H1 (cell line): ENCODE measurements at regions not wholly inside any gene's neighbourhood (a gene's known extent, or its start where the extent isn't known, plus 50 kb on each side); places are given as distances from the start of the nearest gene placed in this dataset.

ENCODE experiments used
- CTCF ChIA-PET: fragments of 300-600 bp; sonication (Branson Sonifier 250); formaldehyde crosslinking; loops from one replicate; lab custom pipeline; 2021; ENCODE audit not compliant: partially characterized antibody; lab: Charles Lee
- POLR2A ChIA-PET: fragments of 300-600 bp; sonication (Branson Sonifier 250); formaldehyde crosslinking; loops from one replicate; lab custom pipeline; 2021; ENCODE audit warnings: inconsistent platforms; ENCODE audit not compliant: partially characterized antibody; lab: Charles Lee
- DNase-seq, 2 experiments: peaks; one replicate each; pipeline versions ENCODE4 v3.0.0 to v3.0.0-alpha.2; 2010 to 2022; ENCODE audit warnings: low spot score in 2 of 2, low read depth in 1 of 2, mixed read lengths in 1 of 2
- FAIRE-seq: peaks from 2 replicates; lab custom pipeline; 2011; peaks lifted over from hg19 to GRCh38; lab: Jason Lieb, UNC
- H2AFZ ChIP-seq: 2 replicates; pipeline ENCODE4 v1.8.1; 2012; ENCODE audit warnings: low read length, inconsistent platforms
- H2AK5ac ChIP-seq: 2 replicates; pipeline ENCODE4 v1.6.1; 2013; ENCODE audit warnings: low read depth, low read length
- H2BK120ac ChIP-seq: replicated peaks from 2 replicates; pipeline ENCODE3; 2013; ENCODE audit warnings: low read depth, low read length, inconsistent platforms
- H2BK12ac ChIP-seq: 2 replicates; pipeline ENCODE4 v1.6.1; 2013; ENCODE audit warnings: low read depth, low read length
- H2BK15ac ChIP-seq: 2 replicates; pipeline ENCODE4 v1.6.1; 2013; ENCODE audit warnings: low read length
- H2BK20ac ChIP-seq: 2 replicates; pipeline ENCODE4 v1.6.1; 2013; ENCODE audit warnings: low read length
- H2BK5ac ChIP-seq: 2 replicates; pipeline ENCODE4 v1.6.1; 2013; ENCODE audit warnings: low read depth, low read length
- H3K14ac ChIP-seq: 2 replicates; pipeline ENCODE4 v1.6.1; 2013; ENCODE audit warnings: inconsistent platforms; ENCODE audit not compliant: insufficient read length
- H3K18ac ChIP-seq: 2 replicates; pipeline ENCODE4 v1.6.1; 2013; ENCODE audit warnings: low read length; ENCODE audit errors: extremely low read depth
- H3K23ac ChIP-seq: 2 replicates; pipeline ENCODE4 v1.6.1; 2013; ENCODE audit warnings: inconsistent platforms; ENCODE audit not compliant: insufficient read length
- H3K23me2 ChIP-seq: 2 replicates; pipeline ENCODE4 v1.6.1; 2013; ENCODE audit warnings: low read depth, low read length
- H3K27ac ChIP-seq: 2 replicates; pipeline ENCODE4 v1.6.1; 2011; ENCODE audit warnings: low read depth, low read length, inconsistent platforms
- H3K27me3 ChIP-seq, 4 experiments: replicated peaks in 1 of 4; 1 replicate in 1 of 4; 2 replicates in 3 of 4; pipeline versions ENCODE4 v1.6.1 to v1.8.1; 2011 to 2013; ENCODE audit warnings: low read length in 3 of 4, mild to moderate bottlenecking in 3 of 4, inconsistent platforms in 2 of 4, mixed read lengths in 2 of 4, moderate library complexity in 1 of 4; ENCODE audit not compliant: control insufficient read depth in 3 of 4, insufficient read depth in 3 of 4; ENCODE audit errors: extremely low read depth in 1 of 4
- H3K36me3 ChIP-seq, 4 experiments: 2 replicates each; pipeline versions ENCODE4 v1.6.1 to v1.8.1; 2011 to 2013; ENCODE audit warnings: mild to moderate bottlenecking in 4 of 4, low read length in 3 of 4, moderate library complexity in 2 of 4, control low read depth in 1 of 4, inconsistent platforms in 1 of 4; ENCODE audit not compliant: insufficient read depth in 4 of 4, control insufficient read depth in 2 of 4
- H3K4ac ChIP-seq: replicated peaks from 2 replicates; pipeline ENCODE3; 2013; ENCODE audit warnings: low read length, low read depth, mixed read lengths, inconsistent platforms; ENCODE audit not compliant: insufficient read length
- H3K4me1 ChIP-seq, 4 experiments: replicated peaks in 1 of 4; 1 replicate in 1 of 4; 2 replicates in 3 of 4; pipeline versions ENCODE4 v1.6.1 to v1.8.1; 2011 to 2013; ENCODE audit warnings: low read length in 3 of 4, inconsistent platforms in 2 of 4, mixed read lengths in 1 of 4; ENCODE audit not compliant: insufficient read depth in 4 of 4, control insufficient read depth in 3 of 4
- H3K4me2 ChIP-seq, 2 experiments: 2 replicates each; pipeline versions ENCODE4 v1.6.1 to v1.8.1; 2011 to 2013; ENCODE audit warnings: low read depth in 2 of 2, low read length in 2 of 2, control low read depth in 1 of 2, inconsistent platforms in 1 of 2, mild to moderate bottlenecking in 1 of 2; ENCODE audit not compliant: insufficient read depth in 1 of 2
- H3K4me3 ChIP-seq, 4 experiments: fragments of 200-600, 300-600 bp in 1 of 4; sonication (generic), shearing (Covaris generic), sonication (Bioruptor Twin) in 1 of 4; 2 replicates each; pipeline versions ENCODE4 v1.5.1 to v1.8.1; 2011 to 2016; ENCODE audit warnings: low read length in 4 of 4, low read depth in 3 of 4, control low read depth in 2 of 4, inconsistent platforms in 2 of 4, mild to moderate bottlenecking in 2 of 4, mixed read lengths in 1 of 4, moderate library complexity in 1 of 4; ENCODE audit not compliant: insufficient read depth in 2 of 4; ENCODE audit errors: extremely low read depth in 1 of 4
- H3K56ac ChIP-seq: replicated peaks from 2 replicates; pipeline ENCODE3; 2013; ENCODE audit warnings: low read depth, mild to moderate bottlenecking, mixed read lengths, low read length, inconsistent platforms; ENCODE audit not compliant: insufficient read length
- H3K79me1 ChIP-seq: 2 replicates; pipeline ENCODE4 v1.6.1; 2013; ENCODE audit warnings: low read depth, low read length, control low read depth
- H3K79me2 ChIP-seq, 2 experiments: 2 replicates each; pipeline versions ENCODE4 v1.6.1 to v1.8.1; 2012 to 2013; ENCODE audit warnings: low read length in 2 of 2, mild to moderate bottlenecking in 2 of 2, inconsistent platforms in 1 of 2; ENCODE audit not compliant: insufficient read depth in 2 of 2, control insufficient read depth in 1 of 2
- H3K9ac ChIP-seq, 4 experiments: replicated peaks in 1 of 4; 1 replicate in 1 of 4; 2 replicates in 3 of 4; pipeline versions ENCODE4 v1.6.1 to v1.8.1; 2011 to 2013; ENCODE audit warnings: low read depth in 3 of 4, low read length in 3 of 4, control low read depth in 2 of 4, mild to moderate bottlenecking in 2 of 4, moderate library complexity in 2 of 4, inconsistent platforms in 1 of 4; ENCODE audit errors: extremely low read depth in 1 of 4
- H3K9me3 ChIP-seq, 2 experiments: 2 replicates each; pipeline versions ENCODE4 v1.6.1 to v1.8.1; 2012 to 2013; ENCODE audit warnings: mild to moderate bottlenecking in 2 of 2, moderate library complexity in 2 of 2, control low read depth in 1 of 2, inconsistent platforms in 1 of 2, low read depth in 1 of 2, low read length in 1 of 2, mixed read lengths in 1 of 2; ENCODE audit not compliant: insufficient read depth in 2 of 2
- H4K20me1 ChIP-seq, 2 experiments: replicated peaks in 1 of 2; 2 replicates each; pipeline versions ENCODE3 to v1.8.1; 2011 to 2013; ENCODE audit warnings: inconsistent platforms in 2 of 2, low read length in 2 of 2, mild to moderate bottlenecking in 1 of 2; ENCODE audit not compliant: insufficient read depth in 2 of 2, control insufficient read depth in 1 of 2
- H4K5ac ChIP-seq: 2 replicates; pipeline ENCODE4 v1.6.1; 2013; ENCODE audit warnings: low read length, low read depth, mixed read lengths, inconsistent platforms; ENCODE audit not compliant: insufficient read length
- H4K8ac ChIP-seq: 2 replicates; pipeline ENCODE4 v1.8.0; 2013; ENCODE audit warnings: mild to moderate bottlenecking, moderate library complexity, low read length, inconsistent platforms; ENCODE audit not compliant: insufficient read depth; ENCODE audit errors: extremely low read depth
- H4K91ac ChIP-seq: replicated peaks from 2 replicates; pipeline ENCODE3; 2013; ENCODE audit warnings: low read length, mixed read lengths, inconsistent platforms; ENCODE audit not compliant: insufficient read length
- CHD1 ChIP-seq: IDR thresholded peaks from 2 replicates; pipeline ENCODE4 v1.6.1; 2012; ENCODE audit warnings: low read depth, low read length, improper control_type of control experiment
- CHD2 ChIP-seq: IDR thresholded peaks from 2 replicates; pipeline ENCODE4 v1.6.1; 2012; ENCODE audit warnings: low read length, improper control_type of control experiment
- CREB1 ChIP-seq: IDR thresholded peaks from 2 replicates; pipeline ENCODE4 v1.6.1; 2012; ENCODE audit warnings: inconsistent platforms
- EGR1 ChIP-seq: IDR thresholded peaks from 2 replicates; pipeline ENCODE4 v1.6.1; 2011; ENCODE audit warnings: low read depth, low read length, borderline replicate concordance
- GABPA ChIP-seq: IDR thresholded peaks from 2 replicates; pipeline ENCODE4 v1.6.1; 2011; ENCODE audit warnings: mild to moderate bottlenecking, low read length, moderate library complexity, borderline replicate concordance; ENCODE audit not compliant: insufficient read depth
- HDAC2 ChIP-seq, 2 experiments: fragments of 300-600 bp in 1 of 2; sonication (generic) in 1 of 2; IDR thresholded peaks; 2 replicates each; pipeline ENCODE4 v1.6.1; 2011 to 2012; ENCODE audit warnings: low read depth in 2 of 2, low read length in 2 of 2, mild to moderate bottlenecking in 2 of 2, moderate library complexity in 2 of 2, borderline replicate concordance in 1 of 2, inconsistent platforms in 1 of 2
- RBBP5 ChIP-seq: IDR thresholded peaks from 2 replicates; pipeline ENCODE4 v1.7.1; 2012; ENCODE audit warnings: low read depth, mild to moderate bottlenecking, inconsistent platforms, low read length, moderate library complexity, borderline replicate concordance
- TBP ChIP-seq: IDR thresholded peaks from 2 replicates; pipeline ENCODE4 v1.6.1; 2011; ENCODE audit warnings: low read depth, low read length, improper control_type of control experiment
- WGBS, 2 experiments: shearing (Covaris generic) in 1 of 2; methylation state at CpG; one replicate each; pipeline versions ENCODE4 v1.1.6 to v1.1.7; 2013 to 2015; ENCODE audit warnings: low lambda C conversion rate in 2 of 2, mixed read lengths in 2 of 2, inconsistent platforms in 1 of 2, low coverage in 1 of 2, missing lambda C conversion rate in 1 of 2; ENCODE audit not compliant: insufficient replicate concordance in 2 of 2, insufficient coverage in 1 of 2, insufficient read length in 1 of 2; ENCODE audit errors: extremely low coverage in 1 of 2, missing lambda C conversion rate in 1 of 2; 5-methylcytosine and 5-hydroxymethylcytosine counted together

DNA sequence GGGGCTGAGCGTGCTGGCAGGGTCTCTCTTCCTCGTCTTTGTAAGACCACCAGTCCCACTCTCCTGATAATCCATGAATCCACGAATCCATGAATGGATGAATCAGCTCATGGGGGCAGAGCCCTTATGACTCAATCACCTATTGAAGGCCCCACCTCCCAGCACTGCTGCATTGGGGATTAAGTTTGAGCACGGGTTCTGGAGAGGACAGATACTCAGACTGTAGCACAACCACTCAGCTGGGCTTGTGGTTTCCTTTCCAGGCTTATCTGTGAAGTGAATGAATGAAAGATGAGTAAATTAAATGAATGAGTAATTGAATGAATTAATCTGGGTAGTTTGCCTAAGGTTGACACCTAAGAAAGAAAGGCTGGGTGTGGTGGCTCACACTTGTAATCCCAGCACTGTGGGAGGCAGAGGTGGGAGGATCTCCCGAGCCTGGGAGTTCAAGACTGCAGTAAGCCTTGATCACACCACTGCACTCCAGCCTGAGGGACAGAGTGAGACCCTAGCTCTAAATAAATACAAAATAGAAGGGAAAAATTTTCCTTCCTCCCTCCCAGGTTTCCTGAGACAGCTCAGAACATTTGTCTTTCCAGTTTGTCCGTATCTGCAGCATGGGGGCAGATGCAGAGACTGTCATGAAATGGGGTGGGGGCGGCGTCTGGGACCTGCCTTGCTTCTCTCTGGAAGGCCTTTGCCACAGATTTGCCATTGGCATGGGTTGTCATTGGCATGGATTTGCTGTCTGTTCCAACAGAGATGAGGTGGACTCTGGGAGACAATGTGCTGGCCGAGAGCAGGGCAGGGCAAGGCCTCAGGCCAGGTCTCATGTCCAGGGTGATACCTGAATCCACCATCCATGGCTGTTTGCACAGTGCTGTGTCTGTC is 187.7 kb upstream of the C1orf174 start:
- WGBS, 2 experiments, result 75% methylated on average over 9 of the region's 9 CpGs; no CpG with 5 or more reads in 1 of the 2 experiments
- no peak overlapping the region for H3K56ac ChIP-seq
- no peak for DNase-seq

More for the DNA sequence above, 187.7 kb upstream of the C1orf174 start:
- Histone ChIP-seq H2BK5ac (no peak overlapping the region), H4K5ac (no peak overlapping the region), H3K4me2 (no peak overlapping the region), H4K8ac (no peak overlapping the region), H3K9me3 (peaks cover 4% of the 10 kb centered on the region in 2 experiments; a peak in 1 of 4 replicates), H3K4ac (no peak overlapping the region), H3K18ac (no peak overlapping the region), H3K36me3 (no peaks in the 10 kb centered on the region), H3K27me3 (no peaks in the 10 kb centered on the region), H2AK5ac (no peak overlapping the region), H2BK15ac (no peak overlapping the region), H3K4me1 (no peaks in the 10 kb centered on the region), H2AFZ (no peak overlapping the region), H3K79me2 (no peaks in the 10 kb centered on the region), H3K79me1 (no peaks in the 10 kb centered on the region), H2BK120ac (no peak overlapping the region), H3K27ac (no peak overlapping the region), H4K91ac (no peak overlapping the region), H3K23ac (no peak overlapping the region), H3K4me3 (no peak overlapping the region), H2BK20ac (no peak overlapping the region), H3K23me2 (no peaks in the 10 kb centered on the region), H2BK12ac (no peak overlapping the region), H3K14ac (no peak overlapping the region), H3K9ac (no peak overlapping the region), H4K20me1 (no peaks in the 10 kb centered on the region)
- FAIRE-seq, result no peak
- ChIA-PET POLR2A (no interaction called here), CTCF (interaction anchor here (0.6 kb wide), 1 partner anchor 26 kb away, joined by 3 read pairs; no protein-coding TSS in a partner anchor)
- TF ChIP-seq HDAC2 (IDR thresholded peaks at IDR 0.05; ENCODE audit: borderline replicate concordance in 1 of 2, low read depth in 2 of 2, low read length in 2 of 2), result no peak
- TF ChIP-seq GABPA, result no peak
- TF ChIP-seq RBBP5, result no peak
- no peak for TF ChIP-seq CHD2
- TF ChIP-seq EGR1, result no peak
- TF ChIP-seq CHD1, result no peak
- no peak for TF ChIP-seq TBP
- TF ChIP-seq CREB1, result no peak
